ENCODE measurements at regions not wholly inside any gene's neighbourhood (a gene's known extent, or its start where the extent isn't known, plus 50 kb on each side); places are given as distances from the start of the nearest gene placed in this dataset.
"Not testable (repeated sequence)": the region's sequence is repeated elsewhere in the genome, so short reads cannot be mapped to it uniquely, and the experiment has no call there.

GRCh38 chr13:21261487-21262216, 85.2 kb downstream of the MRPL57 start:
- not testable (repeated sequence) for DNase-seq (ENCODE audit: low read depth)

GRCh38 chr13:21263909-21264308, 87.5 kb downstream of the MRPL57 start:
- not testable (repeated sequence) for DNase-seq (ENCODE audit: low read depth)

GRCh38 chr13:21268485-21268884, 92.0 kb downstream of the MRPL57 start:
- not testable (repeated sequence) for DNase-seq (ENCODE audit: low read depth)

- DNase-seq (ENCODE audit: low read depth) = not testable (repeated sequence)
Observed at GRCh38 chr13:21272439-21272838, 96.0 kb downstream of the MRPL57 start.

GRCh38 chr13:21274457-21274856, 98.0 kb downstream of the MRPL57 start:
- not testable (repeated sequence) for DNase-seq (ENCODE audit: low read depth)

- no peak for DNase-seq (ENCODE audit: low read depth)
Observed at GRCh38 chr13:21282065-21282464, 105.6 kb downstream of the MRPL57 start.

- no peak for DNase-seq (ENCODE audit: low read depth)
Observed at GRCh38 chr13:21287331-21287907, 111.0 kb downstream of the MRPL57 start.

GRCh38 chr13:21289475-21289874, 113.0 kb downstream of the MRPL57 start:
- DNase-seq (ENCODE audit: low read depth) = no peak

- DNase-seq (ENCODE audit: low read depth) = not testable (repeated sequence)
Observed at GRCh38 chr13:21290442-21291002, 114.1 kb downstream of the MRPL57 start.

- DNase-seq (ENCODE audit: low read depth) = no peak
Observed at GRCh38 chr13:21291840-21292239, 115.4 kb downstream of the MRPL57 start.

GRCh38 chr13:21296991-21297390, 120.5 kb downstream of the MRPL57 start:
- not testable (repeated sequence) for DNase-seq (ENCODE audit: low read depth)

GRCh38 chr13:21297447-21297846, 121.0 kb downstream of the MRPL57 start:
- DNase-seq (ENCODE audit: low read depth) = no peak

GRCh38 chr13:21297914-21298831, 121.7 kb downstream of the MRPL57 start:
- peak; percentile 82 for DNase-seq (ENCODE audit: low read depth)

GRCh38 chr13:21304256-21304655, 127.8 kb downstream of the MRPL57 start:
- DNase-seq (ENCODE audit: low read depth) = no peak

GRCh38 chr13:21306300-21307073, 130.0 kb downstream of the MRPL57 start:
- not testable (repeated sequence) for DNase-seq (ENCODE audit: low read depth)

- not testable (repeated sequence) for DNase-seq (ENCODE audit: low read depth)
Observed at GRCh38 chr13:21307158-21307557, 130.7 kb downstream of the MRPL57 start.

GRCh38 chr13:21308906-21309305, 132.4 kb downstream of the MRPL57 start:
- DNase-seq (ENCODE audit: low read depth) = no peak

- DNase-seq (ENCODE audit: low read depth) = no peak
Observed at GRCh38 chr13:21309542-21310172, 133.2 kb downstream of the MRPL57 start.

- DNase-seq (ENCODE audit: low read depth) = no peak
Observed at GRCh38 chr13:21310220-21310619, 133.8 kb downstream of the MRPL57 start.

GRCh38 chr13:21314976-21315375, 138.5 kb downstream of the MRPL57 start:
- not testable (repeated sequence) for DNase-seq (ENCODE audit: low read depth)

- no peak for DNase-seq (ENCODE audit: low read depth)
Observed at GRCh38 chr13:21316376-21316775, 139.9 kb downstream of the MRPL57 start.
